ENCODE measurements at regions not wholly inside any gene's neighbourhood (a gene's known extent, or its start where the extent isn't known, plus 50 kb on each side); places are given as distances from the start of the nearest gene placed in this dataset.

- TF ChIP-seq EP300 (IDR thresholded peaks at IDR 0.05) (no peak), POLR2A (IDR thresholded peaks at IDR 0.05) (no peak), CTCF (IDR thresholded peaks at IDR 0.05) (no peak)
Measured at GRCh38 chrX:110871839-110872238, 76.2 kb upstream of the CHRDL1 start.

All from sigmoid colon (tissue), 4 donors.